ENCODE measurements at regions not wholly inside any gene's neighbourhood (a gene's known extent, or its start where the extent isn't known, plus 50 kb on each side); places are given as distances from the start of the nearest gene placed in this dataset.

DNA sequence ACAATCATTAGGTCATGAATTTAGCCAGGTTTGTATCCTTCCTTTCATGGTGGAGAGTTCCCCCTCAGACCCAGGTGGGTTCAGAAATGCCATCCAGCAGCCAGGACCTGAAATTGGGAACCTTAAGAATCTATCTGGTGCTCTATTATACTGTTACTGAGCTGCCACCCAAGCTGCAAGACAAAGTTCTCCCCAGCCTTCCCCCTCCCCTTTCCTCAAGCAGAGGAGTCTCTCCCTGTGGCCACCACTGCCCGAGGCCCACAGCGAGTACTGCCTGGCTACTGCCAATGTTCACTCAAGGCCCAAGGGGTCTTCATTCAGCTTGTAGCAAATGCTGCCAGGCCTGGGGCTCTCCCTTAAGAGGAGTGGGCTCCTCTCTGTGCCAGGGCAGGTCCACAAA, 133.8 kb downstream of the TMEM38B start:
- FAIRE-seq: no peak

DNA sequence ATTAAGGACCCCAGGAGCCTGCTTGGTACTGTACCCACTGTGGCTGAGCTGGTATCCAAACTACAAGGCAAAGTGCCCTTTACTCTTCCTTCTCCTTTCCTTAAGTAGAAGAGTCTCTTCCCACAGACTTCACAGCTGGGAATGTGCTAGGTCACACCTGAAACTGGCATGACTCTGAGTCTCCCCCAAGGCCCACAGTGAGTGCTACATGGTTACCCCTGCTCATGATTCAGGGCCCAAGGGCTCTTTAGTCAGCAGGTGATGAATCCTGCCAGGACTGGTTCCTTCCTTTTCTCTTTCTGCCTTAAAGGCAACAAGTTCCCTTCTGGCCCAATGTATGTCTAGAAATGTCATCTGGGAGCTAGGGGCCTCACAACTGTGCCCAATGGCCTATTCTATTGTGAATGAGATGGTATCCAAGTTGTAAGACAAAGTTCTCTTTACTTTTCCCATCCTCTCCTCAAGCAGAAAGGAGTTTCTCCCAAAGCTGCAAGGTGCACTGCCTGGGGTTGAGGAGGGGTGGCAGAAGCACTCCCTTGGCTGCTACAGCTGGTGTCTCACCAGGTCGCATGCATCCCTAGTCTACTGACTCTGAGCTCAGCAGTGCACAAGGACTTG, 134.4 kb downstream of the TMEM38B start:
- FAIRE-seq: no peak

DNA sequence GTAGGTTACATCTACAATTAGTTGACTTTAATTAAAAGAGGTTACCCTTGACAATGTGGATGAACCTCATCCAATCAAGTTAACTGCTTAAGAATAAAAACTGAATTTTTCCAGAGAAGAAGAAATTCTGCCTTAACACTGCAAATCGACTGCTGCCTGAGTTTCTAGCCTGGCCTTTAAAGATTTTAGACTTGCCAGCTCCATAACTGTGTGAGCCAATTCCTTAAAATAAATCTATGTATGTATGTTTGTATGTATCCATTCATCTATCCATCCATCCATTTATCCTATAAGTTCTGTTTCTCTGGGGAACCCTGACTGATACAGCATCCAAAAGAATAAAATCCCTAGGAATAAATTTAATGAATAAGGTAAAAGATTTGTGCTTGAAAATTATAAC, 136.1 kb downstream of the TMEM38B start:
- peak; percentile 40 for FAIRE-seq

DNA sequence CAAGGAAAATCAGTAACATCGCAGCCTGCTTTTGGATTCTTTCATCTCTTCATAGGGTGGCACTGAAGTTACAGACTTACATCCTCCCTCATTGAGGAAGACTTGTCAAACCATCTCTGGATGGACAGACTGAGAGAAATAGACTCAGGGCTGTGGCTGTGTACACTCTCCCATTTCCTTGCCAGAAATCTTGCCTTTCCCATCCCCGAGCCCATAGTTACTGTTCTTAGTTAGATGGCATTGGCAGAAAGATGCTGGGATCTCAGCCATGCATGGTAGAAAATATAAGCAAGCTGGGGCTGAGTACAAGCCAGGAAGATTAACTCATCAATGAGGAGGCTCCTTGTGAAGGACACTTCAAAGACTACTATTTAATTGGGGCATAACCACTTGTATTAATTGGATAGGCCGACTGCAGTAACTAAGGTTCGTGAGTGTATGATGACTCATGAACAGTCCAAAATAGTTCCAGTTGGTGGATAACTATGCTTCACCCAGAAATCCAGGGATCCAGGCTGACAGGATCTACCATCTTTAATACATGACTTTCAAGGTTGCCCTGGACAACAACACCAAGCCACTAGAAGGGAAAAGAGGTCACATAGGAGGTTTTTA, 137.9 kb downstream of the TMEM38B start:
- no peak for FAIRE-seq

DNA sequence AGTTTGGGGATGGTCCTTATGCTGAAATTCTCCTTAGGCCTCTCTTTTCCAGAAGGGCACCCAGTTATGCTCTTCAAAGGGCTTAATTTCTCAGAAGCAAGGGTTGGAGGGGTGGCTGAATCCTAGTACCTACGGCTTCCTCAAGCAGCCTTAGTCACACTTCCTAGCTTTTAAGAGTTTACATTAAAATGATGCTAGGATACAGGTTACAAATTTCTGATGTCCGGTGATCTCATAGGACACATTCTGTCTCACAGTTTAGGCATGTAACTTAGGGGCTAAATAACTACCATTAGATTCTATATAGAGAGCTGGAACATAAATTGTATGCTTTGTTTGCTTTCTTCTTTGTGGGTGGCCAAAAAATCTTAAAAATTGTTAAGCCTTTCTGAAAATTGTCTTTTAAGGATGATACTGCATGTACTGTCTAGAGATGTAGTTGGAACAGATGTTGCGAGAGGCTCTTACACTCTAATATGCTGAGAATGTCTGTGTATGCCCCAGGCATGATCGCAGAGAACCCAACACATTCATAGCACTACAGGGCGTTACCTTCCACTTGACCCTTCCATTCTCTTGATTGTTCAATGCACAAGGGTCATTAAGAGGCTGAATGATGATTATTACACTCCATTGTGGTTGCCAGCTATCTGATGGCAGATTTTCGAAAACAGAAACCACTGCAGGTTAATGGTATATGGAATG, 139.1 kb downstream of the TMEM38B start:
- FAIRE-seq: no peak

DNA sequence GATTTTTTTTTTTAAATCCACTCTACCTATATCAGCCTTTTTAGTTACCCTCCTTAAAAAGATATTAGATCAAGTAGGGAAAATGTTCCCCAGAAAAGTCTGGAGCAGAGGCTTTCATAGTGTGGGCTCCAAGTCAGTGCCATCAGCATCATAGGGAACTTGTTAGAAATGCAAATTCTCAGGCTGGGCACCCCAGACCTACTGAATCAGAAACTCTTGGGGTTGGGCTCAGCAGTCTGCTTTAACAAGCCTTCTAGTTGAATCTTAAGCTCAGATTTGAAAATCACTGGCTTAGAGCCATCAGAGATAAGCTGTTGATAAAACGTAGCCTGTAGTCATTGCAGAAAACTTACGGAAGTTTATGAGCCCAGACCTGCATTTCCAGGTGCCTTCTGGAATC, 140.1 kb downstream of the TMEM38B start:
- no peak for FAIRE-seq

DNA sequence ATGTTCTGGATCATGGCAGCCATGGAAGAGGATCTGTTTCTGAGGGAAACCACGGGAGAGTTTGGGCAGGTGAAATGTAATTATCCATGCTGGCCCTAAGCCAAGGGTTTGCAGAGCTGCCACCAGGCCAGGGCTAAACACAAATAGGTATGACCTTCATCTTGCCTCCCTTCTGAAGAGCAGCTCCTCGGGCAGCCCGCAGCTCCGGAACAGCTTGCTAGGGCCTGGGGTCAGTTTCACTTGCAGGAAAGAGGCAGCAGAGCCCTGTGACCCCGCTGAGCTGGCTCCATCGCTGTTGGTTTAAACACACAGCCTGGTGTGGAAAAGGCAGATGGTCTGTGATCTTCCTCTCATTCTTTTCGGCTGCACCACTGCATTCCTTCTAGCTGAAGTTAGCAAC, 141.4 kb downstream of the TMEM38B start:
- no peak for FAIRE-seq

DNA sequence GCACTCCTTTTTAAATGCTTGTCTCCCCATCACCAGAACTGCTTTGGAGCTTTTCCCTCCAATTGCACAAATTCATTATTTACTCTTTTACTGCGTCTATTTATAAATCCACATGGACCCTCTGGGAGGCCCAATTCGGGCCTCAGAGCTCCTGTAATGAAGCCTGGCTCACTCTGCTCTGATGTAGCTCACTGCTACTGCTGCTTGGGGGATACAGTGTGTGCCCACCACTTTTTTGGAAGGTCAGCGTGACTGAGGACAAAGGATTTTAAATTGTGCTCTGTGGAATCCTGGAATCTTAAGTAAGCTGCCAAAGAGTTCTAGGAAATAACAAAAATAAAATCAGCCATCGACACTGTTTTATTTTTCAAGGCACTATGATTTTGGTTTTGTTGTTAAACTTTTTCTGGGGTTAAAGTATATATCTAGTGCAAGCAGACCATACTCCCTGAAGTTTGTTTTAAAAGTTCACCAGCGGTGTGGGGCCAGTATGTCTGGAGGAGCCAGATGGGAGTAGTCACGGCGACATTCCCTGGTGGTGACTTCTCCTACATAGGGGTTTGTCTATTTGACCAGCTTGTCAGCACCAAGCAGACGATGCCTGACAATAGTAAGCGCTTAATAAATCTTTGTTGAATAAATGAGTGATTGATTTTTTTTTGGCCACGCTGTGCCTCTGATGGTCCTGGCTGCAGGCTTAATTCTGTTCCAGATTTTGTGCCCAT, 142.8 kb downstream of the TMEM38B start:
- no peak for FAIRE-seq

DNA sequence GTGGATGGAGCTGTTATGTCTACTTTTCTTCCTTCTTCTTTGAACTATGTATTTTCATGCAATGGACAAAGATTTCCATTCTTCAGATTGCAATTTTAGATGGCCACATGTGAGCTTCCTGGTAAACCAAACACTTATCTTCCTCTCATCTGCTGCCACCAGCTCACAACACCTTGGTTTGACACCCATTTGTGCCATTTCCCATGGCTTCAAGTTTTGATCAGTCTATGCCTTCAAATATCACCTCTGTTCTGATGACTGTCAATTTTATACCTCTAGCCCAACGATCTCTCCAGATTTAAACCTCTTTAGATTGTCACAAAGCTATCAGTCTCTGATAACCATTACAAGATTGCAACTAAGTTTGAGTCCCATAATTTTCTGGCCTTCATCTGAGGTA, 147.2 kb downstream of the TMEM38B start:
- FAIRE-seq: no peak

DNA sequence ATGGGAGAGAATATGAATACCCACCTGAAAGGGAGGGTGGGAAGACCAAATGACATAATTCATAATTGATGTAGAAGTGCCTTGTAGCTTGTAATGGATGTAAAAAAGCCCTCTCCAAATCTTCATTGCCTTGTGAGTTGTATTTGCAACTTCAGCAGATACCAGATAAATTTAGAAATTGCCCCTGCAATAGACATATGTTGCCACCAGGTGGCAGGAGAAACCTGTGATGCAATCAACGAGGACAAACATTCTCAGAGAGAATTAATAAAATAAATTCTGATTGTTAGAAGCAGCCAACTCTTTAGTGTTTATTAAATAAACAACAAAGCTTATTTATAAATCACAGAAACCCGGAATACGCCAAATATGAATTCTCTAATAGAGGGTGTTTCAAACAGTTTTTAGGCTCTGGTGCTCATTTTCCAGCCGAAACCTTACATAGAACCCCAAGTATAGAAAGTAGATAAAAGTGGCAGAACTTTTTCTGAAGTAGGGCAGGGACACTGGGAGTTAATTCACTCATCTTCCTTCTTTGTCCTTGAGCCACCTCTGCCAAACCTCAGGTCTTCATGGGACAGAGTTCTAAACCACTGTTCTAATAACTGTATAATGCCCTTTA, 147.8 kb downstream of the TMEM38B start:
- peak; percentile 89 for FAIRE-seq

DNA sequence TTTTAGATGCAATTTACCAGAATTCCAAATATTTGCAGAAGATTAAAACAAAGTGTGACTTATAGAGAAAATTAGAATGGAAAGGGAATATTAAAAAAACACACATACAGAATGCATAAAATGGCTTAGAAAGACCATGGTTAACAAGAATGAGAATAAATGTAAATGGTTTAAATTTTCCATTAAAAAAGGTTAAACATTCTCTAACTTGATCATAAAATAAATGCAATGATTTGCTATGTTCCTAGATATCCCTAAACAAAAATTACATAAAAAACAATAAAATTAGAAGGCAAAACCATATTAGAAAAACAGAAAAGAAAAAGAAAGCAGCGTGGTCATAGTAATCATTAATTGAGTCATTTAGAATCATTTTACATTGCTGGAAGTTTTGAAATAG, 152.5 kb downstream of the TMEM38B start:
- peak; percentile 14 for FAIRE-seq

DNA sequence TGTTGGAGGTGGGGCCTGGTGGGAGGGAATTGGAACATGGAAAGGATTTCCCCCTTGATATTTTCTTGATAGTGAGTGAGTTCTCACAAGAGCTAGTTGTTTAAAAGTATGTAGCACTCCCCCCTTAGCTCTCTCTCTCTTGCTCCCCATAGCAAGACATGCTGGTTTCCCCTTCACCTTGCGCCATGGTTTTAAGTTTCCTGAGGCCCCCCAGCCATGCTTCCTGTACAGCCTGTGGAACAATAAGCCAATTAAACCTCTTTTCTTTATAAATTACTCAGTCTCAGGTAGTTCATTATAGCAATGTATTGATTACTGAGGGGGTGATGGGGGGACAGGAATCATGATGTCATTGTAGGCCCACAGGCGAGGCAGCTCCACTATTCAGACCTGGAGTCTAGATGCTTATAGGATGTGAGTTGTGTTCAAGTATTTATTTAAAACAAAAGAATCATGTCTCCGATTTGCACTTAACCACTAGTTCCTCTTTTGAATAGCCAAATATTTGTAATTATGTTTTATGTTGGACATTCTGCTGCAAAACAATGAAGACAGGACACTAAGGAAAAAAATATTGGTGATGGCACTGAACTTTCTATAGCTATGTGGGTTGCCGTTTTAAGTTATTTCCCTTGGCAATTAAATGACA, 156.6 kb downstream of the TMEM38B start:
- no peak for FAIRE-seq

DNA sequence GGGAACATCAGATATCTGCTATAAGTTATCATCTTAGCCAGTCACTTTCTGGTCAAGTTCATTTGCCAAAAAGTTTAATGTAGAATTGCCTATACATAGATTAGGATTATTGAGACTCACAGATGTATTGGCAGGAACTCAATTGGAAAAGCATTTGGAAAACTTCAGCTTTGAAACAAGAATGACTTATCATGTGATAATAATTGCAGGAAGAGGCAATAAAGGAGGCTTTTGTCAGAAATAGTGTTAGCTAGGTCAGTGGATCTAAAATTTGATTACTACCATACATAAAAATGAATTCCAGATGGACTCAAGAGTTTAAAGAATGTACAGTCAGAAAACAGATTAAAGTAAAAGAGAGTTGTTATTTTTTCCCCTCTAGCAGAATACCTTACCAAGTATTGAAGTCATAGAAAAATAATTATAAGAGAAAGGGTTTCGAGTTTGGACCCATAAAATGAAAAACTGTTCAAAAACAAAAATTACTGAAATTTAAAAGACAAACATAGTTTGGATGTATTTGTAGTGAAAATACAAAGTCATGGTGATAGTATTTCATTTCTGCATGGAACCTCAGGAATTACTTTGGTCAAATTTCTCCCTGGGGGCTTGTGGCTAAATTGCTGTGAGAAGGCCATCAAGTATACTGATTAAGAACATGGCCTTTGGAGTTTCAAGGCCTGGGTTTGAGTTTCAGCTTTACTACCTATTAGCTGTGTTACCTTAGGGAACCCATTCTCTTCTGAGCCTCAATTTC, 159.9 kb downstream of the TMEM38B start:
- FAIRE-seq: no peak

DNA sequence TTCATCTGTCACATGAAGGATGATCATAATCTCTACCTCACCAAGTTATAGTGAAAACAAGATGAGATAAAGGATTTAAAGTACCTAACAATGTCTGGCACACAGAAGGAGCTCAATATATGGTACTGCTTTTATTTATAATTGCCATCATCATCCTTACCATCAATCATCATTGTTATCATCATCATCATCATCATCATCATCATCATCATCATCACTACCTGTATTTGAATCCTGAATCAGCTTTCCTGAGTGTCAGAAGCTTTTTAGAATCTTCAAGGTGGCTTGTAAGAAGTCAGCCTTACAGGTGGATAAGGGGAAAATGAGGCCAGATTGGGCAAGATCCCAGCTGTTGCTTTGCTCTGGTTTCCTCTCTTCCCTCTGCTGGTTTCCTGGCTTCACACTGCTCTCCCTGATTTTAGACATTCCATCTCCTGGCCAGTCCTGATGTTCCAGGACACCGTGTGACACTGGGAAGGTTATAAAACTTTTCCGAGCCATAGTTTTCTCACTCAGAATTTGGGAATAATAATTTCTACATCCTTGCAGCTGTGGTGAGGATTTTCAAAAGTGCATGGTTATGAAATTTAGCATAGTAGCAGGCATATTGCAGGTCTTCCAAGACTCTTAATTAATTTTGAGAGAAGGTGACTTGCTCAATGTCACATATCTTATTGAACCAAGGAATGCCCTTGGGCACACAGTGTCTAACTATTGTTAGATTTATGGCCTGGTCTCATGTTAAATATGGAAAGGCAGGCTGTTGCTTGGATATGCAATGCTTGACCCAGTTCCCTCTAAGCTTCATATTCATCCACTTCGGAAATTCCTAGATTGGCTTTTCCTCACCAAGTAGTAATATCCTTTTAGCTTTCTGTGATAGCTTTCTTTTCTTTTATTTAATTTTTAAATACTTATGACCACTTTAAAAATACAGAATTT, 160.7 kb downstream of the TMEM38B start:
- FAIRE-seq: no peak

DNA sequence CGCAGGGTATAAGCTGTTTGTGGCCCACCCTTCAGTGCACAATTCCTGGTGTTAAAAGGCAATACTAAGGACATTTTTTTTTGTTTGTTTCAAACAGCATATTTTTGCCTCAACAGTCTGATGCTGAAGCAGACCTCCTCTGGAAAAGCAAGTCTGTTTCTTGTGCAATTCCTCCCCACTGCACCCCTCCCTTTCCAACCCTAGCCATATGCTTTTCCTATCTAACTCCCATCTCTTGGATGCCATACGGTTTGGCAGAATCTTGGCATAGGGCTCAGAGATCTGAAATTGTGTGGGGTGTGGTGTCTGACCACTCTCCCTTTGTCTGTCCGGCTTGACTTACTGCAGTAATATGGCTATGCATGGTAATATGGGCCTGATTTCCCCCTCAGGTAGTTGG, 161.6 kb downstream of the TMEM38B start:
- FAIRE-seq: no peak

DNA sequence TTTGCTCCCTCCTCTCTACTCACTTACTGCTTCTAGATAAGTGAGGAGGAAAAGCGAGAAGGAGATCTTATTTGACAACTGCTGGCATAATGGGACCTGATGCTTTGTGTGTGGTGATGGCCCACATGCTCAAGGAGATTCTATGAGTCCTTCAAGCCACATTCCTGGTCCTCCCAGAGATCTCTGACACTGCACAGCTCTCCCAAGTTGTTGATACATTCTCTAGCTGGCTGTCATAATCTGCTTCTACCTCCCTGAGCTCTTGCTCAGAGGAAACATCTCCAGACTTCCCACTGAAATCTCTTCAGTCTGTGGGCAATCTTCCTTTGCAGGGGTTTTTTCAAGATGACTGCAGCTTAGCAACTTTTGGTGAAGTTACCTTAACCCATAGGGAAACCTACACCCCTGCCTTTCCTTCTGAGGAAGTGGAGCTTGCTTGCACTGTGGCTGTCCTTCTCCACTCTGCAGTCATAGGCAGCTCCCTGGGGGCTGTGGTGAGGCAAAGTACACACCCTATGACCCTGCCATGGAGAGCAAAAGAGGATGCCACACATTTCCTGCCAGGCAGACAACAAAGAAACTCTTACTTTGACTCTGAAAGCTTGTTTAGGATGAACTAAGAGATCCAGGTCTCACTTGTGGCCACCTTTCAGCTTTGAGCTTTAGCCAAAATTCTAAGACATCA, 163.8 kb downstream of the TMEM38B start:
- no peak for FAIRE-seq

DNA sequence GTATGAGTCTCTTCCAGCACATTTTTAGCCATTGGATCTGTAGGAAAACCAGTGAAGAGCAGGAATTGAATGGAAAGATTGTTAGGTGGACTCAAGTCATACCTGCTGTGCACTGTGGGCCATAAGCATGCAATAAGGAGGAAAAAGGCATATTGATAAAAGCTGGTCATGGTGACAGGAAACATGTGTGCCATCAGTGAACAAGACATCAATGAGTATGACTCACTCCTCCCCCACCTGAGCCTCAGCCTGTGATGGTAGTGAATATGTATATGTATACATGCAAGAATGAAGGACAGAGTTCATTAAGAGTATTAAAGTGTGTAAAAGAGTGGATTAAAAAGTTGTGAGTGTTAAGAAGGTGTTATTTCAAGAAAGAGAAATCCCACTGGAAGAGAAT, 164.5 kb downstream of the TMEM38B start:
- FAIRE-seq: no peak

DNA sequence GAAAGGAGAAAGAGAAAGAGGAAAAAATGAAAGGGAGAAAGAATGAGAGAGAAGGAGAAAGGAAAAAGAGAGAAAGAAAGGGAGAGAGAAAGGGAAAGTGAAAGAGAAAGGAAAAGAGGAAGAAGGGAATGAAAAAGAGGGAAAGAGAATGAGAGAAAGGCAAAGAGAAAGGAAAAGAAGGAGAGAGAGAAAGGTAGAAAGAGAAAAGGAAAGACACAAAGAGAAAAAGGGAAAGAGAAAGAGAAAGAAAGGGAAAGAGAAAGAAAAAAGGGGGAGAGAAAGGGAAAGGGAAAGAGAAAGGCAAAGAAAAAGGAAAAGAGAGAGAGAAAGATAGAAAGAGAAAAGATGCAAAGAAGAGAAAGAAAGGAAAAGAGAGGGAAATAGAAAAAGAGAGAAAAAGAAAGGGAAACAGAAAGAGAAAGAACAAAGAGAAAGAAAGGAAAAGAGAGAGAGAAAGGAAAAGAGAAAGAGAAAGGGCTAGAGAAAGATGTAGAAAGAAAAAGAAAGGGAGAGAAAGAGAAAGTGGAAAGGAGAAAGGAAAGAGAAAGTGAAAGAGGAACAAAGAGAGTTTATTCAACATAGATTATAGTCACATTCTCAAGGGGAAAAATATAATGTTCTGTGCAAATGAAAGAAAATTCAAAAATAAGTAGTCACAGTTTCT, 165.2 kb downstream of the TMEM38B start:
- FAIRE-seq: peak; percentile 19

DNA sequence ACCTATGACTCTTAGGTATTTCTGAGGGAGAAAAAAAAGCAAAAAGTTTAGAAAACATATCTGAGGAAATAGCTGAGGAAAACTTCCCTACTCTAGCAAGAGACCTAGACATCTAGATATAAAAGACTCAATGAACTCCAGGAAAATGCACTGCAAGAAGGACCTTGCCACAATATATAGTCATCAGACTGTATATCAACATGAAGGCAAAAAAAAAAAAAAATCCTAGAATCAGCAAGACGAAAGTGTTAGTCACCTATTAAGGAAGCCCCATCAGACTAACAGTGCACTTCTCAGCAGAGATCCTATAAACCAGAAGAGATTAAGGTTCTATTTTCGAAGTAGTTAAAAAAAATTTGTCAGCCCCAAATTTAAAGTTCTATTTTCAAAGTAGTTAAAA, 166.2 kb downstream of the TMEM38B start:
- FAIRE-seq: no peak

DNA sequence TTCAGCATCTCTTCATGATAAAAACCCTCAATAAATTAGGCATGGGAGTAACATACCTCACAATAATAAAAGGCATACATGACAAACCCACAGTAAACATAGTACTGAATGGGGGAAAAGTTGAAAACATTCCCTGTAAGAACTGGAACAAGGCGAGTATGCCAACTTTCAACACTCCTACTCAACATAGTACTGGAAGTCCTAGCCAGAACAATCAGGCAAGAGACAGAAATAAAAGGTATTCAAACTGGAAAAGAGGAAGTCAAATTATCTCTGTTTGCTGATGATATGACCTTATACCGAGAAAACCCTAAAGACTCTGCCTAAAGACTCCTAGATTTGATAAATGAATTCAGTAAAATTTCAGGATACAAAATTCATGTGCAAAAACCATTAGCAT, 167.6 kb downstream of the TMEM38B start:
- FAIRE-seq: no peak

Data from A204.1 (cell line).